Muscle of back (tissue), 3 donors: ENCODE measurements at regions not wholly inside any gene's neighbourhood (a gene's known extent, or its start where the extent isn't known, plus 50 kb on each side); places are given as distances from the start of the nearest gene placed in this dataset.

Experiments
- DNase-seq, 3 donors: peaks; one replicate each; pipeline versions ENCODE4 v3.0.0 to v3.0.0-alpha.2; 2013

DNA sequence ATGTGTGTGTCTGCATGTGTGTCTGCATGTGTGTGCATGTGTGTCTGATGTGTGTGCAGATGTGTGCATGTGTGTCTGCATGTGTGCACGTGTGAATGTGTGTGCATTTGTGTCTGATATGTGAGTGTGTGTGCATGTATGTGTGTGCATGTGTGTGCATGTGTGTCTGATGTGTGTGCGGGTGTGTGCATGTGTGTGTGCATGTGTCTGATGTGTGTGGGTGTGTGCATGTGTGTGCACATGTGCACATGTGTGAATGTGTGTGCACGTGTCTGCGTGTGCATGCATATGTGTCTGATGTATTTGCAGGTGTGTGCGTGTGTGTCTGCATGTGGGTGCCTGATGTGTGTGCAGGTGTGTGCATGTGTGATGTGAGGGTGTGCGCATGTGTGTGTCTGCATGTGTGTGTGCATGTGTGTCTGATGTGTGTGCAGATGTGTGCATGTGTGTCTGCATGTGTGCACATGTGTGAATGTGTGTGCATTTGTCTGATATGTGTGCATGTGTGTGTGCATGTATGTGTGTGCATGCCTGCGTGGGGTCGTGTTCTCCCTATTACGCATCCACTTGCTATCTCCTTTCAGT lies 470.1 kb upstream of the HS6ST1 start:
- DNase-seq: no peak

DNA sequence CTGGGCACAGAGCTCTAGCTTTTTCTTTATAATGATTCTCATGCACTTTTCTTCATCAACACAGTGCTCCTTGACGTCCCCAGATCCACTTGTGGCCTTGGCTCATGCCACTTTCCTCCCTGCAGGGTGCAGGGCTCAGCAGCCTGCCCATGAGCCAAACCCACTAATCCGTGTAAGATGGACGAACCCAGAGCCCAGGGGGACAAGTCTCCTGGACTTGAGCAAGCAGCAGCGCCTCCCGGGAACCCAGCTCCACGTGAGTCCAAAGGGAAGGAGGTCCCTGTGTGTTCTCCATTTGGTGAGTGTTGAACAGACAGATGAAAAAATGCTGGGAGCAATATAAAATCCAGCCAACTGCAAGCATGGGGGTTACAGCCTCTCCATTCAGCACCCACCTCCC lies 470.6 kb upstream of the HS6ST1 start:
- DNase-seq: no peak

DNA sequence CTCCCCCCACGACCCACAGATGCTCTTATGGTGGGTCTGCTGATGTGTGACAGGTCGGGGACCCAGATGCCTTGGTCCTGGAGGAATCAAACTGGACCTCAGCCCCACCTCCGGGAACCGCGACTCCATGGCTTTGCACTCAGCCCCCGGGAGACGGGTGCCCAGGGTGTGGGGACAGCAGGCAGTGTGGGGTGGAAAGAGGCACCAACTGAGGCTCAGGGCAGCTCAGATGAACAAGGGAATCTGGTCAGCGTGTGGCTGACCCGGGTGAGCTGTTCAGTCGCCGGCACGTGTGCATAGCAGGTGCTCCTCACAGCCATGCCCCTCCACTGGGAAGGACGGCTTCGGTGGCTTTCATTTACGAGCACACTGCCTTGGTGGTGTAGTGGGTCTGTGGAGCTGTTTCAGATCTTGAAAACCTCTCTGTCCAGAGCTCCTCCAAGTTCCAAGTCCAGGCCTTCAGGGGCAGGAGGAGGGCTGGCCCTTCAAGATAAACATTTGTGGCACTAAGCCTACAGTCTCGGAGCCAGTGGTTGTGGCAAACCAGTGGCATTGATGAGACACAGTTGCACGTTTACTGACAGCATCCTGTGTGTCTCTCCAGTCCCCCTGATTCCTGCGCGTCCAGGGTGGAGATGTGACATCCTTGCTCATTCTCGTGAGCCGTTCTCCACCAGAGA lies 471.2 kb upstream of the HS6ST1 start:
- DNase-seq: no peak

DNA sequence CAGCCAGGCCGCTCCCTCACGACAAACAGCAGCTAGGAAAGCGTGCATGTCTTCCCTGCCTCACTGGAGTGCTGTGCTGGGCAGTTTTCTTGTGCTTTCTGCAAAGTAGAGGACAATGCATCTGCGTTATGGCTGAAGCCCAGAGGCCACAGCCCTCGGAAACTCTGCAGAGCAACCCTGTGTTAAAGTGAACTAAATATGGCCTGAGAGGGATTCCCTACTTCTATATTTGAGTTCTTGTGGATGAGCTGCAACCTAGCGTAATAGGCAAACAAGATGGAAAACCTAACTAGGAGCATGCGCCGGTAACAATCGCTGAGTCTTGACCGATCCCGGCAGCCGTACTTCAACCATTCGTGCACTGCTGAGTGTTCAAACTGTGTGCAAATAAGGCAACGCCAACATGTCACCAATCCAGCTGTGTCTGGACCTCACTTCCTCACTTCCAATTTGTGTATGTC lies 471.9 kb upstream of the HS6ST1 start:
- DNase-seq: no peak

DNA sequence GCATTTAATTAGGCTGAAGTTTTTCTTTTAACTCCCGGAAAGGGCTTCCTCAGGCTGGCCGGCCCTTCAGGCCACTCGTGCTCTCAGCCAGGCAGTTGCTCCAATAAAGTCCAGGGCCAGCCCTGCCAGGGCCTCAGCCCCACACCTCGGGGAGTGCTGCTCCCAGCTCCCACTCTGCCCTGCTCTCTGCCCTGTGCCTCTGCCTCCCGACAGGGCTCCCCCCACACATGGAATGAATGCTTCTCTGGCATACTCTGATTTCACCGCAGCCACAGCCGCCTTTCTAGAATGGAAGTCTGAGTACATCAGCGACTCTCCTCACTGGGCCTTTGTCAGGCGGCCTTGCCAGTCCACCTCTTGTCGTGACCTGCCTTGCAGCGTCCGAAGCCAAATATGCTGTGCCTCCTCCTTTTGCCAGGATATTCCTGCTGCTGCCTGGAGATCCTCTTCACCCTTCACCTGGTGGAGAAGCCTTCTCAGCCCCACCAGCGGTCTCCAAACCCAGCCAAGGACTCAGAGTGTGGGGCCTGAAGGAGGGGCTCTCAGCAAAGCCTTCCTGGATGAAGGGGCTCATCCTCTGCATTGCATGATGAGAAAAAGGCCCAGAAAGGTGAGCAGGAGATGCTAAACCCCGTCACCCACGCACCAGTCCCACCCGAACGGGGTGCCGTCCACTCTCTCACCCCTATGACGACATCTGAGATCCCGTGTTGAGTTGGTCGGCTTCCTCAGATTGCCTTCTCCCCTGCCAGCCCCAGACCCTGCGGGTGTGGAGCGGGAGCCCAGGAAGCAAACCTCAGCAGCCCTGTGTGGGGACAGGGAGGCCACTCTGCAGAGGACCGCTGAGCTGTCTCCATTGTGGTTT lies 472.7 kb upstream of the HS6ST1 start:
- no peak for DNase-seq

DNA sequence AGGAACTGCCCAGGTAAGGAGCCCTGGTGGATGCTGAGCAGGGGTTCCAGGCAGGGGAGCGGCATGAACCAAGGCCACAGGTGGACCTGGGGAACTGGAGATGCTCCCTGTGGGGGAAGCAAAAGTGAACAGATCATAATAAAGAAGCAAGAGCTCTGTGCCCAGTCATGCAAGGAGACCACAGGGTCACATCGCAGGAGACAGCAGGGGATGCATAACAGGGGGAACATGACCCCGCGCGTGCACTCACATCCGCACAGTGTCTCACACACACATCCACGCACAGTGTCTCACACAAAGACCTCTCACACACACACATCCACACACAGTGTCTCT lies 473.3 kb upstream of the HS6ST1 start:
- DNase-seq: no peak

DNA sequence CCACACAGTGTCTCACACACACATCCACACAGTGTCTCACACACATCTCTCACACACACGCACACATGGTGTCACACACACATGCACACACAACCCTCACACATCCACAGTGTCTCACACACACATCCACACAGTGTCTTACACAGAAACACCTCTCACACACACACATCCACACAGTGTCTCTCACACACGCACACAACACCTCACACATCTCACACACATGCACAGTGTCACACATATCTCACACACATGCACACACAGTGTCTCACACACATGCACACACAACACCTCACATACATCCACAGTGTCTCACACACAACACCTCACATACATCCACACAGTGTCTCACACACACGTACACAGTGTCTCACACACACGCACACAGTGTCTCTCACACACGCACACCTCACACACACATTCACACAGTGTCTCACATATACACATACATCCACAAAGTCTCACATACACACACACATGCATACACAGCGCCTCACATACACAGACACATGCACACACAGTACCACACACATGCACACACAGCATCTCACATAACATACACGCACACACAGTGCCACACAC lies 473.9 kb upstream of the HS6ST1 start:
- no peak for DNase-seq

DNA sequence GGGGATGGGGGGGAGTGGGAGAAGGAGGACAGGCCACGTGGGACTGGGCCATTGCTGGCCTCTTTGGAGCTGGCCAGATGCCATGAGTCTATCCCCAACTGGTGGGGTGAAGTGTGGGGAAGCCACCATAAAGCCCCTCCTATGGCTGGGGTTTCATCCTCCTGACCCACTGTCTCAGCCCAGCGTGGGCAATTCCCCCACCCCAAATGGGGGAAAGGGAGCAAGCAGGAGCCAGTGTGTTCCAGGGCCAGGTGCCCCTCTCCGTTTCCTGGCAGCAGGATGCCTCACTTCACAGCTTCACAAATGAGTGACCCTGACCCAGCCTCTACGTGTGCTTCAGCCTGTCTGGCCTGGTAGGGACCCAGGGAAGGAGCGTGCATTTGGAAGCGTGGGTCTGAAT lies 474.7 kb upstream of the HS6ST1 start:
- DNase-seq: no peak

DNA sequence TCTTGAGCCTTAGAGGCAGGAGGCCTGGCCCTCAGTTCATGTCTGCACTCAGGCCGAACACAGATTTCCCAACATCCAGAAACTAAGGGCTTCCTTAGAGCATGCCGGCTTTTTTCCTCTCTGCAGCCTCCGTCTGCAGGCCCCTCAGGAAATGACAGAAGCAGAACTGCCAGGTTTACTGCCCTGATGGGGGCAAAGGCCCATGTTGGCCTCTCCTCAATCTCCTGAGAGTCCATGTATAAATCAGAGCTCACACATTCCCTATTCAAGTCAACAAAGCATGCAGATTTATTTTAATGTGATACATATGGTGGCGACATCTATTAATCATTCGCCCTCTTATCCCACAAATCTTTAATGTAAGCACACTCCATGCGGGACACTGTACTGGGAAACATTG lies 475.6 kb upstream of the HS6ST1 start:
- no peak for DNase-seq

DNA sequence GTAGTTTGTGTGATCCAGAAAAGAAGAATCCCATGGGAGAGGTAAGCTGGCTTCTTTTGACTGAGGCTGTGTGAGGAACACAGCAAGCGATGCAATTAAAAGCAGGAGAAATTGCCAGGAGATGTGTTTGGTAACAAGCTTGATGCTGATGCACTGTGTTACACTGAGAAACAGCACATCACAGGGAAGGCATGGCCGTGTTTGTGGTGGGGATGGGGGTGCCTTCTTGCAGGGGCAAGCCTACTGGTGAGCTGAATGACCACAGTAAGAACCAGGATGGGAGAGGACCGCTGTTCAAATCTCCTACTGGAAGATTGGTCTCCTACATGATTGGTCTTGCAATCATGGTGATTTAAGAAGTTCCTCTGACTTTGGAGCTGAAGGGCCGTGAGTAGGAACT lies 477.7 kb upstream of the HS6ST1 start:
- no peak for DNase-seq

DNA sequence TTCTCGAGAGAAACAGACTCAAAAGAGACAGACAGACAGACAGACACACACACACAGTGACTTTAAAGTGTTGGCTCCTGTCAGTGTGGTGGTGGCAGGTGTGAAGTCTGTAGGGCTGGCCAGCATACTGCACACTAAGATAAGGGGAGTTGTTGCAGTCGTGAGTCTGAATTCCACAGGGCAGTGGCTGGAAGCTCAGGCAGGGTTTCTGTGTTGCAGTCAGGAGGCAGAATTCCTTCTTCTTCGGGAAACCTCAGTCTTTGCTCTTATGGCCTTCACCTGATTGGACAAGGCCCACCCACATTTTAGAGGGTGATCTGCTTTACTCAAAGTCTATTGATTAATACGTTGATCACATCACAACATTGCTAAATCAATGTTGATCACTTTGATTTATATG lies 478.4 kb upstream of the HS6ST1 start:
- no peak for DNase-seq

DNA sequence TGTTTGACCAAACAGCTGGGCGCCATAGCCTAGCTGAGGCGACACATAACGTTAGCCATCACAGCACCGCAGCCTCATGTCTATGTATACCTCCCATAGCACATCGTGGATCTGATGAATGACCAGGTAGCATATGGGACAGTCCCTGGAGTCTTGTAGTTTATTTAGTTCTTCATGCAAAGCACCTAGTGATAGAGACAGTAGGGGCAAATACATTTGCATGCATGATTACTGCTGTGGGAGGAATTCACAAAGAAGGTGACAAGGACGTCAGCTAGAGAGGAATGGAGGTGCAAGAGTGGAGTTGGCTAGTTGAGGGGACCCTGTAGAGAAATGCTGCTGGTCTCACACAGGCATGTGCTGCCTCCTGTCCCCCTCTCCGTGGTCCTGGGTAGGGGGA lies 478.9 kb upstream of the HS6ST1 start:
- no peak for DNase-seq

DNA sequence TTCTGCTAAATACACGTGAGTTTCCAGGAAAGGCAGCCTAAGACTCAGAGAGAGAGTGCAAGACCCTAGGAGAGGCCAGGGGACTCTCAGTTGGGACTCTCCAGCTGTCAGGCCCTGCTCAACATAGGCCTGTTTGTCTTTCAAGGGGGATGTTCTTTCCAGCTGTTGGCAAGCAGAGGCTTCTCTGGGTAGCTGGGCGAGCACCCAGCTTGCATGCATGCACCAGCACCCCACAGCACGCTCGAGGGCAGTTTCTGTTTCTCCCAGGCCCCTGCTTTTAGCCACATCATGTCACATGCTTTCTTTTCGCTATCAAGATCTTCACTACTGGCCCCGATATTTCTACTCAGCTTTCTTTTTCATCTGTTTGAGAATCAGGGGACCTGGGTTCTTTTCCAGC lies 479.3 kb upstream of the HS6ST1 start:
- DNase-seq: no peak

DNA sequence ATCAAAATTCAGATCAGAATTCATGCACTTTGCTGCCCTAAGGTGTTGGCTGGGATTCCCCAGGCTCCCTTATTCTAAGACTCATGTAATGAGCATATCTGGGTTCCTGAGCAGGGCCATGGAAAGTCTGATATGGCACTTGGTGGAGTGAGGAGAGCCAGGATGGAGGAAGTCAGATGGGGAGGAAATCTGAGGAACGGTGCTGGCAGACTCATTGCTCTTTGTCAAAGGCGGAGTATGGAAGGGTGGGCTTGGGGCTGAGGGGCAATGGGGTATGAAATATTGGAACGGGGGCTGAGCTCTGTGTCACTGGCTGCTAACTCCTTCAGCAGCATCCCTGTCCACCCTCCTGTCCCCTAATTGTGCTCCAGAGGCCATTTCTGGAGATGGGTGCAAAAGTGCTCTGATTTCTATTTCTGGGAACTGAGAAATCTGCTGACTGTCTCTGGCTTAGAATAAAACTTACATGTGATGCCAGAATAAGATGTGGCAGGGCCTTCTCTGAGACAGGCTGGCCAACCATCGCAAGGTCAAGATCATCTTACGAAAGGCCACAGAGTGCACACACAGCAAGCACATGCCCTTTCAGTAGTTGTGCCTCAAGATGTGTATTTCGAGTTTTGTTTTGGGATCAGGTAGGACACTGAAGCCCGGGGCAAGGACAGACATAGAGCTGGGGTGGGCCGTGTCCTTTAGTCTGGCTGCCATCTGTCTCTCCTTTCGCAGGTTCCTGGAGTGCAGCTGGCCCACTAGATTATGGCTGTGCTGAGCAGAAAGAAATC lies 480.0 kb upstream of the HS6ST1 start:
- DNase-seq: no peak

DNA sequence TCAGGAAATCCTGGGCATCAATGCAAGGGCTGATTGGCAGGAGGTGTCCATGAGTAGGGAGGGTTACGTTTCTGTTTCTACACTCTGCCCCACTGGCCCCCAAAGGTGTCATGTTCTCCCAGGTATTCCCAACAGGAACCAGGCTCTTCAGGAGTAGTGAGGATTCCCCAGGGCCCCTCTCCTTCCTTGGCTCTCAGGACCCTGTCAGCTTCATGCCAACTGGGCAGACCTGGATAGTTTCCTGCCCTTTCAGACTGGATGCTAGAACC lies 480.6 kb upstream of the HS6ST1 start:
- DNase-seq: no peak

DNA sequence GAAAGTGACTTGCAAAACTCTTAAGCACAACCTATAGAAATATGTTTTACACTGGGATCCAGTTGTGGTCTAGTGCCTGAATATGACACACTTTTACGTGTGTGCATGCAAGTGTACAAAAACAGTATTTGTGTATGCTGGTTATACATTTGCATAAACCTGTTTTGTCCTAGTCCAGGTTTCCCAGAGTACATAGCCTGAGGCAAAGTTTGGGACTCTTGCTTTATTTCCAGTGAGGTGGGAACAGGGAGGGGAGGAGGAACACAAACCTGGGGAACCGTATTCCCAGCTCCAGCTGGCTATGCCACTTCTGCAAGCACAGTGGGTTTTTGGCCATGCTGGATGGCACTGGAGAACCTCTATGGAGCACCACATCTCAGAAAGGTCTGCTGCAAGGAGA lies 481.1 kb upstream of the HS6ST1 start:
- DNase-seq: no peak

DNA sequence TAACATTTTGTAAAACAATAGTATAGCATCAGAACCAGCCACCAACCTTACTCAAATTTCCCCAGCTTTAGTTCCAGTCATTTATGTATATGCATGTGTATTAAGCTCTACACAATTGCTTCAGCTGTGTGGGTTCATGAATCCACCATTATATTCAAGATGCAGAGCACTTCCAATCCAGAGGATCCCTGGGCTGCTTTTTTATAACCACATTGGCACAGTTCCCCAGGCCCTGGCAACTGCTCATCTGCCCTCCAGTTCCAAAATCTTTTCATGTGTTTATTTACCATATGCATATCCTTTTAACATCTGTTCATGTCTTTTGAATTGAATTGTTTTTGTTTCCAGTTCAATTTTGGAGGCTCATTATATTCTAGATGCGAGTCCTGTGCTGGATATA lies 482.9 kb upstream of the HS6ST1 start:
- peak; percentile 18 to 65 (median 24) for DNase-seq

DNA sequence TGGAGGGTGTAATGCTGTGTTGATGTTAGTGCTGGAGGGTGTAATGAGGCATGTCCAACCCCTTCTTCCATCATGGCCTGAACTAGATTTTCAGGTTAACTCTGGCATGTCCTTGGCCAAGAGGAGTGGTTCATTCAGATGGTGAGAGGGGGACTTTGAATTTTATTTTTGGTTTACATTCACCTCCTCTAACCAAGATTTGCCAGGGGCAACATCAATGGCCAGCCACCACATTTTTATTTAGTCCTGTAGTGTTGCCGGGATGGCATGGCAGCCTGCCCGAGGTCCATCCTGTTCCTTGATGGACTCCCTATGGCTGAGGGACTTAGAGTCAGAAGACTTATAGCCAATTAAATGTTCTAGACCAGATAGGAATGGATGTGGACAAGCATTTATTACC lies 484.6 kb upstream of the HS6ST1 start:
- no peak for DNase-seq

DNA sequence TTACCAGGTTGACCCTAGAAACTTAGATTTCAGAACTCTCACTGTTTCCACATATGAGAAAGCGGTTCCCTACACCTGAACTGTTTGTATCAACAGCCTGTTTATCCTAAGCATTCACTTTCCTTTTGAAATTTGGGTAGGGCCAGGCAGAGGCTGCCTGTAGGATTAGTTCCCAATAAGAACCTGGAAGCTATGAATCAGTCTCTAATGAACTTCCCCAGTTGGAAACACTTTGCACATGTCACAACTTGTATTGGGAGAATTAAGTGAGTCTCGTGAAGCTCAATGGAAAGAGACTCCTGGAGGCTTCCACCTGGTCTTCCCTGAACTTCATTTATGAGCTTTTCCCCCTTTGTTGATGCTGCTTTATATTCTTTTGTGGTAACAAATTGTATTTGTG lies 486.6 kb upstream of the HS6ST1 start:
- no peak for DNase-seq

DNA sequence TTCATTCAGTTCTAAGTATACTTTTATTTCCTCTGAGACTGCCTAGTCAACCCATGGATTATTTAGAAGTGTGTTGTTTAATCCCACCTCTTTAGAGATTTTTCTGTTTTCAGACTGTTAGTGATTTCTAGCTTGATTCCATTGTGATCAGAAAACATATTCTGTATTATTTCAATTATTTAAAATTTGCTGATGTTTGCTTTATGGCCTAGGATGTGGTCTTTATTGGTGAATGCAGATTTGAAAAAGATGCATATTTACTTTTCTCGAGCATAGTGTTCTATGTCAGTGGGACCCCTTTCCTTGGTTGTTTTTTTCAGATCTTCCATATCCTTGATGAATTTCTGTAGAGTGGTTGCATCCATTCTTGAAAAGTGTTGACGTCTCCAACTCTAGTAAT lies 487.2 kb upstream of the HS6ST1 start:
- no peak for DNase-seq

DNA sequence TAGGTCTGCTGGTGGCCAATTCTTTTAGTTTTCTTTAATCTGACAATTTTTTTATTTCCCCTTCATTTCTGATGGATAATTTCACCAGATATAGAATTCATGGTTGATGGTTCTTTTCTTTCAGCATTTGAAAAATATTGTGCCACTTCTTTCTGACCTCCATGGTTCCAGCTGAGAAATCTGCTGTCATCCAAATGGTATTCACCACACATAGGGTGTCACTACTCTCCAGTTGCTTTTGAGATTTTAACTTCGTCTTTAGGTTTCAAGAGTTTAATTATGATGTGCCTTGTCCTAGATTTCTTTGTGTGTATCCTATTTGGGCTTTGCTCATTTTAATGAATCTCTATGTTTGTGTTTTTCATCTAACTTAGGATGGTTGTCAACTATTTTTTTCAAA lies 488.6 kb upstream of the HS6ST1 start:
- DNase-seq: no peak

DNA sequence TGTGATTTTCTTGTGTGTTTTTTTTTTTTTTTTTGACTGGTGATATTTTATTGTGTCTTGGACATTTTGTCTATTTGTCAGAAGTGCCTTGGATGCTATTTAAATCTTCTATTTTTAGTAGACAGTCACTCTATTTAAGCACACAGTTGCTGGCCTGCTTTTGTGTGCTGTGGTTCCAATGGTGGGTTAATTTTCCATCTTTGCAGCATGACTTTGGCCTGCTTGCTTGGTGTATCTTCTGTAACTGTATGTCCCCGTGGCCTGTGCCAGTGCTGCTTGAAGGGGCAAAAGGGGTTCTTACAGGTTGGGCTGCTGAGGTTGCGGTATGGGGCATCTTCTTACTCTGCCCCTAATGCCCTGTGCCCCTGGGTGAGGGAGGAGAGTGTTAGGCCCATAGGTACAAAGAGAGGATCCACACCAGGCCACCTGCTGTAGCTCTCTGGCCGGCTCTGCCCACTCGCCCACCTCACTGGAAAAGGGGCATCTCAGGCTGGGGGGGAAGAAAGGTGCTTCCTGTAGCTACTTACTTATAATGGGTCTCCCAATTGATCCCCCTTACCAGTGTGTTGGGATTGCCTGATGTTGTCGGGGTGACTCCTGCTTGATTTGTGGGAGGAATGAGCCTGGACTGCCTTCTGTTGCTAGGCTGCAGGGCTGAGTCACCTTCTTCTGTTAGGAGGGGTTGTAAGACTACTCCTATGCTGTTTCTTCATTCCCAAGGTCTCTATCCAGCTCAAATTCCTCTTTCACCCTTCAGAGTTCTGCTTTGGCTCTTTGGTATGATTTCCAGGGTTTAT lies 490.0 kb upstream of the HS6ST1 start:
- DNase-seq: no peak
